Activated naive CD4-positive, alpha-beta T cell (primary cell): ENCODE measurements at regions not wholly inside any gene's neighbourhood (a gene's known extent, or its start where the extent isn't known, plus 50 kb on each side); places are given as distances from the start of the nearest gene placed in this dataset.

Source experiments
- DNase-seq, 4 experiments: peaks; one replicate each; lab custom pipeline; 2025; lab: John Stamatoyannopoulos, UW

GRCh38 chr15:95325763-95326404 lies 1004.6 kb upstream of the NR2F2 start:
- no peak for DNase-seq

- no peak for DNase-seq
These were observed 1003.9 kb upstream of the NR2F2 start for GRCh38 chr15:95326431-95327182.

GRCh38 chr15:95327183-95327525 lies 1003.3 kb upstream of the NR2F2 start:
- DNase-seq, result no peak

GRCh38 chr15:95327661-95328060 lies 1002.8 kb upstream of the NR2F2 start:
- no peak for DNase-seq

GRCh38 chr15:95328559-95328958 lies 1001.9 kb upstream of the NR2F2 start:
- DNase-seq, result no peak

- no peak for DNase-seq
These were observed 1001.1 kb upstream of the NR2F2 start for GRCh38 chr15:95329362-95329761.

GRCh38 chr15:95341686-95342085 lies 988.8 kb upstream of the NR2F2 start:
- DNase-seq, result no peak

GRCh38 chr15:95345867-95346266 lies 984.6 kb upstream of the NR2F2 start:
- no peak for DNase-seq

- no peak for DNase-seq
These were observed 983.6 kb upstream of the NR2F2 start for GRCh38 chr15:95346721-95347475.

- no peak for DNase-seq
These were observed 982.7 kb upstream of the NR2F2 start for GRCh38 chr15:95347837-95348236.

GRCh38 chr15:95350908-95351307 lies 979.6 kb upstream of the NR2F2 start:
- DNase-seq, result no peak

- no peak for DNase-seq
These were observed 977.8 kb upstream of the NR2F2 start for GRCh38 chr15:95352631-95353187.

GRCh38 chr15:95353512-95353911 lies 977.0 kb upstream of the NR2F2 start:
- DNase-seq, result no peak

GRCh38 chr15:95359966-95360365 lies 970.5 kb upstream of the NR2F2 start:
- no peak for DNase-seq

GRCh38 chr15:95362306-95362705 lies 968.2 kb upstream of the NR2F2 start:
- no peak for DNase-seq

- no peak for DNase-seq
These were observed 966.9 kb upstream of the NR2F2 start for GRCh38 chr15:95363646-95364045.

- no peak for DNase-seq
These were observed 964.9 kb upstream of the NR2F2 start for GRCh38 chr15:95365511-95366107.

- DNase-seq, result no peak
These were observed 962.3 kb upstream of the NR2F2 start for GRCh38 chr15:95368191-95368590.

- no peak for DNase-seq
These were observed 961.5 kb upstream of the NR2F2 start for GRCh38 chr15:95368755-95369601.

- DNase-seq, result no peak
These were observed 960.2 kb upstream of the NR2F2 start for GRCh38 chr15:95370291-95370690.

GRCh38 chr15:95371664-95372063 lies 958.8 kb upstream of the NR2F2 start:
- DNase-seq, result no peak
